GM13977 (cell line): ENCODE measurements at regions not wholly inside any gene's neighbourhood (a gene's known extent, or its start where the extent isn't known, plus 50 kb on each side); places are given as distances from the start of the nearest gene placed in this dataset.

Experiments
- DNase-seq: peaks from one replicate; pipeline ENCODE4 v3.0.0; 2012; ENCODE audit warnings: low spot score
- in situ Hi-C: fragments of 300-500 bp; cut with MboI; formaldehyde crosslinking; loops from one replicate; pipeline ENCODE4 v1.12.0; 2022; ENCODE audit warnings: low sequenced_read_pairs, low pct_unique_long_range_greater_than_20kb, mixed read lengths, inconsistent platforms; ENCODE audit not compliant: unreplicated experiment
- TF ChIP-seq, protein P1 (sequence below): IDR thresholded peaks from 2 replicates; pipeline ENCODE4 v1.5.1; 2012; ENCODE audit warnings: mild to moderate bottlenecking, control low read depth; ENCODE audit not compliant: insufficient read depth; ENCODE audit errors: extremely low read depth, missing control alignments

DNA sequence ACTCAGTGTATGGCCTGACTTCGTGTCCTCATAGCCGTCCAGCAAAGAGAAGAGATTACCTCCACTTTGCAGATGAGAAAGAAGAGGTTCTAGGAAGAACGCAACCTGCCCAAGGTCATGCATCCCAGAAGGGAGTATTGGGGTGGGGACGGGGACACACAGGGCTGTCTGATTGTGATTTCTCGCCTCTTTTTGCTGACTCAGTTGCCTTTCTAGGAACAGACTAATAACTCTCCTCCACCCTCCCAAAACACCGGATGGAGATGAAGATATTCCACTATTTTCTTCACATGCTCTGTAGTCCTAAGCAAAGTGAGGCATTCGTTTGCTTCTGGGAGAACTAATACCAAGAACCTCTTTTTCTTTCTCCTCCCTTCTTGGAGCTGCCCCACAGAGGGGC lies 529.3 kb downstream of the MIAT start:
- TF ChIP-seq, protein P1, sequence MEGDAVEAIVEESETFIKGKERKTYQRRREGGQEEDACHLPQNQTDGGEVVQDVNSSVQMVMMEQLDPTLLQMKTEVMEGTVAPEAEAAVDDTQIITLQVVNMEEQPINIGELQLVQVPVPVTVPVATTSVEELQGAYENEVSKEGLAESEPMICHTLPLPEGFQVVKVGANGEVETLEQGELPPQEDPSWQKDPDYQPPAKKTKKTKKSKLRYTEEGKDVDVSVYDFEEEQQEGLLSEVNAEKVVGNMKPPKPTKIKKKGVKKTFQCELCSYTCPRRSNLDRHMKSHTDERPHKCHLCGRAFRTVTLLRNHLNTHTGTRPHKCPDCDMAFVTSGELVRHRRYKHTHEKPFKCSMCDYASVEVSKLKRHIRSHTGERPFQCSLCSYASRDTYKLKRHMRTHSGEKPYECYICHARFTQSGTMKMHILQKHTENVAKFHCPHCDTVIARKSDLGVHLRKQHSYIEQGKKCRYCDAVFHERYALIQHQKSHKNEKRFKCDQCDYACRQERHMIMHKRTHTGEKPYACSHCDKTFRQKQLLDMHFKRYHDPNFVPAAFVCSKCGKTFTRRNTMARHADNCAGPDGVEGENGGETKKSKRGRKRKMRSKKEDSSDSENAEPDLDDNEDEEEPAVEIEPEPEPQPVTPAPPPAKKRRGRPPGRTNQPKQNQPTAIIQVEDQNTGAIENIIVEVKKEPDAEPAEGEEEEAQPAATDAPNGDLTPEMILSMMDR, result no peak
- in situ Hi-C loops, result no loop called here
- no peak for DNase-seq

GRCh38 chr22:27192135-27192829 lies 534.9 kb downstream of the MIAT start:
- in situ Hi-C loops, result no loop called here
- no peak for DNase-seq
- TF ChIP-seq, protein P1, result no peak

DNA sequence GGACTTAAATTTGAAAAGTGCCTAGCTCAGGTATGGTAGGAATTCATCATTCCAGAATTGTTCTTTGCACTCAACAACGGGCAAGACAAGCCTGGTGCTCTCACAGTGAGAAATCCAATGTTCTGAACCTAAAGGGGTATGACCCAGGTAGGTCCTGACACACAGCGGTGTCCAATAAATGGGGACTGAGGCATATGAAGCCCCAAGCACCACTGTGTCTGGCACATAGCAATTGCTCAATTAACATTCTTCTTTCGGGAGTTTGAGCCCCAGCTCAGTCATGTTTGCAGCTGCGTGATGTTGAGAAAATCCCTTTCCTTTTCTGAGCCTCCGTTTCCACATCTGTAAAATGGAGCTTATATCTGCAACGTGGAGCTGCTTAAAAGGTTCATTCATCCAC lies 535.8 kb downstream of the MIAT start:
- TF ChIP-seq, protein P1, result no peak

DNA sequence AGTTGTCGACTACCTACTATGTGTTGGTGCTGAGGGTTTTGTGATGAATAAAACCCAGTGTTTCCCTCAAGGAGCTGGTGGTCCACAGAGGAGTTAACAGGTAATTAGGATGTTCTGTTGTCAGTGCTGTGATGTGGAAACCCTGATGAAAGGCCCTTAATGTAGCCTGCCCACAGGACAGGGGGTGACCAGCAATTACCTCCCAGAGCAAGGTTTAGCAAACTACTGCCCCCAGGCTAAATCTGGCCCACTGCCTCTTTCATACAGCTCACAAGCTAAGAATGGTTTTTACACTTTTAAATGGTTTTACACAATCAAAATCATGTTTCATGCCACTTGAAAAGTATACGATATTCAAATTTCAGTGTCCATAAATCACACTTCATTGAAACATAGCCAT lies 536.2 kb downstream of the MIAT start:
- TF ChIP-seq, protein P1, result no peak
- in situ Hi-C loops, result no loop called here

More for the DNA sequence above, 535.8 kb downstream of the MIAT start:
- DNase-seq, result no peak
- in situ Hi-C loops, result no loop called here

GRCh38 chr22:27194096-27194748 lies 536.8 kb downstream of the MIAT start:
- TF ChIP-seq, protein P1, result no peak
- in situ Hi-C loops, result no loop called here
- no peak for DNase-seq

More for the DNA sequence above, 536.2 kb downstream of the MIAT start:
- DNase-seq, result no peak

DNA sequence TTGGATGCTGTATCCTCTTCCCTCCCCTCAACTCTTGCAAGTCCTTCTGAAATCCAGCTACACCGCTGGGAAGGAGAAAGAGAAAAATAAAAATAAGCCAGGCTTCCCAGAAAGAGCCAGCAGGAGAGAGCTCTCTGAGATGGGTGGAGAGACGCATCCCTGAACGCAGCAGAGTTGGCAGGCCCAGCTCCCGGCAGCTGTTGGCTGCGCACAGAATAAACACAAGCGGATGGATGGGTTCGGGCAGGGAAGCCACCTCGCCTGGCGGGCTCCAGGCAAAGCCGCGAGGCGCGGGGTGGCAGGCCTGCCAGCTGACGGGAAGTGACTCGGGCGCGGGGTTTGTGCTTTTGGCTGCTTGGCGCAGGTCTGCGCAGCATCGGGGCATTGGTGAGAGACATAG lies 537.7 kb downstream of the MIAT start:
- TF ChIP-seq, protein P1, result no peak
- DNase-seq, result no peak
- in situ Hi-C loops, result no loop called here
